Neuronal stem cell (in vitro differentiated cells): ENCODE measurements at regions not wholly inside any gene's neighbourhood (a gene's known extent, or its start where the extent isn't known, plus 50 kb on each side); places are given as distances from the start of the nearest gene placed in this dataset.

Source experiments
- DNase-seq: peaks from one replicate; pipeline ENCODE4 v3.0.0-alpha.2; 2013; ENCODE audit warnings: low spot score
- H2AFZ ChIP-seq: one replicate; pipeline ENCODE4 v1.6.1; 2013; ENCODE audit warnings: mild to moderate bottlenecking, low read length, inconsistent platforms
- H2AK5ac ChIP-seq: 2 replicates; pipeline ENCODE4 v1.6.1; 2013; ENCODE audit warnings: low read depth, mild to moderate bottlenecking, inconsistent platforms, low read length, moderate library complexity, mixed read lengths
- H2BK120ac ChIP-seq: 2 replicates; pipeline ENCODE4 v1.6.1; 2013; ENCODE audit warnings: low read depth, mild to moderate bottlenecking, inconsistent platforms, low read length, moderate library complexity, mixed read lengths
- H2BK12ac ChIP-seq: one replicate; pipeline ENCODE4 v1.6.1; 2013; ENCODE audit warnings: low read length, inconsistent platforms
- H2BK15ac ChIP-seq: 2 replicates; pipeline ENCODE4 v1.6.1; 2013; ENCODE audit warnings: mild to moderate bottlenecking, low read length, inconsistent platforms, mixed read lengths
- H2BK5ac ChIP-seq: one replicate; pipeline ENCODE4 v1.6.1; 2013; ENCODE audit warnings: inconsistent platforms, mild to moderate bottlenecking, low read length, moderate library complexity
- H3K14ac ChIP-seq: one replicate; pipeline ENCODE4 v1.6.1; 2013; ENCODE audit warnings: low read length, inconsistent platforms
- H3K18ac ChIP-seq: 2 replicates; pipeline ENCODE4 v1.6.1; 2013; ENCODE audit warnings: low read length, inconsistent platforms
- H3K23ac ChIP-seq: 2 replicates; pipeline ENCODE4 v1.6.1; 2013; ENCODE audit warnings: low read depth, mild to moderate bottlenecking, mixed read lengths, low read length, inconsistent platforms; ENCODE audit not compliant: poor library complexity
- H3K27ac ChIP-seq: replicated peaks from 3 replicates; pipeline ENCODE4 v1.5.1; 2013; ENCODE audit warnings: low read length, inconsistent platforms
- H3K27me3 ChIP-seq, 3 experiments: 2 replicates each; pipeline ENCODE4 v1.6.1; 2013; ENCODE audit warnings: low read length in 3 of 3, mild to moderate bottlenecking in 2 of 3, inconsistent platforms in 1 of 3, low read depth in 1 of 3, mixed read lengths in 1 of 3, moderate library complexity in 1 of 3; ENCODE audit not compliant: control insufficient read depth in 3 of 3, insufficient read depth in 3 of 3
- H3K36me3 ChIP-seq, 2 donors: replicated peaks in 1 of 2; 2 replicates each; pipeline ENCODE4 v1.6.1; 2013; ENCODE audit warnings: low read length in 2 of 2; ENCODE audit not compliant: control insufficient read depth in 2 of 2, insufficient read depth in 2 of 2
- H3K4ac ChIP-seq: 2 replicates; pipeline ENCODE4 v1.6.1; 2013; ENCODE audit warnings: inconsistent platforms, mild to moderate bottlenecking, low read length, moderate library complexity
- H3K4me1 ChIP-seq, 2 donors: 1 replicate in 1 of 2; 2 replicates in 1 of 2; pipeline ENCODE4 v1.6.1; 2013; ENCODE audit warnings: low read length in 2 of 2, low read depth in 1 of 2; ENCODE audit not compliant: control insufficient read depth in 2 of 2, insufficient read depth in 1 of 2
- H3K4me2 ChIP-seq: one replicate; pipeline ENCODE4 v1.6.1; 2013; ENCODE audit warnings: mild to moderate bottlenecking, low read length, inconsistent platforms; ENCODE audit not compliant: insufficient read depth, poor library complexity, severe bottlenecking
- H3K4me3 ChIP-seq, 2 donors: 2 replicates each; pipeline ENCODE4 v1.5.1; 2013; ENCODE audit warnings: low read length in 2 of 2, mild to moderate bottlenecking in 2 of 2, inconsistent platforms in 1 of 2, moderate library complexity in 1 of 2
- H3K79me1 ChIP-seq: one replicate; pipeline ENCODE4 v1.6.1; 2013; ENCODE audit warnings: low read depth, mild to moderate bottlenecking, inconsistent platforms, low read length, moderate library complexity
- H3K9ac ChIP-seq: one replicate; pipeline ENCODE4 v1.6.1; 2013; ENCODE audit warnings: mild to moderate bottlenecking, low read depth, low read length, inconsistent platforms; ENCODE audit not compliant: poor library complexity
- H3K9me3 ChIP-seq, 2 donors: replicated peaks in 1 of 2; 2 replicates each; pipeline versions ENCODE3 to v1.6.1; 2013; ENCODE audit warnings: low read length in 2 of 2, mild to moderate bottlenecking in 2 of 2, inconsistent platforms in 1 of 2, low read depth in 1 of 2, mixed read lengths in 1 of 2, moderate library complexity in 1 of 2; ENCODE audit not compliant: control insufficient read depth in 2 of 2, insufficient read depth in 1 of 2
- H4K8ac ChIP-seq: one replicate; pipeline ENCODE4 v1.6.1; 2013; ENCODE audit warnings: low read depth, mild to moderate bottlenecking, inconsistent platforms, low read length, moderate library complexity
- H4K91ac ChIP-seq: one replicate; pipeline ENCODE4 v1.6.1; 2013; ENCODE audit warnings: low read length, low read depth, mild to moderate bottlenecking, inconsistent platforms; ENCODE audit not compliant: poor library complexity
- WGBS, 2 donors: extraction: QIAGEN DNeasy Blood & Tissue Kit; methylation state at CpG; one replicate each; pipeline ENCODE4 v1.1.7; 2013; ENCODE audit warnings: missing lambda C conversion rate in 2 of 2, mixed read lengths in 1 of 2; ENCODE audit not compliant: insufficient read length in 2 of 2, insufficient replicate concordance in 1 of 2; ENCODE audit errors: extremely low coverage in 2 of 2; 5-methylcytosine and 5-hydroxymethylcytosine counted together

DNA sequence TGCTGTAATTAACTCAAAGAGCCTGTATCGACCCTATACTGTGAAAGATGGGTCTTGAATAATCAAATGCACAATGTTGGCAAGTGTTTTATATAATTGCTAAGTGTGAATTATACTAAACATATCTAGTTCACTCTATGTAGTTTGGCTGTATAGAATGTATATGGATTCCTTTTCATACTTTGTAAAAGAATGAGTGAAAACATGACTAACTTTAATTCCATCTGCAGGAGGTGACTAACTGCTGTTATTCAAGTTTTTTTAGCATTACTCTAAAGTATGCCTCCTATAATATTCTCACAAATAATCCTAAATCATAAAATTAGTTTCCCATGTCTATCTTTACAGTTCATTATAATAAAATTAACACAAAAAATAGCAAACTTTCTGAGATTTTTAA is 394.0 kb upstream of the MON1B start:
- Histone ChIP-seq H3K27ac (no peak overlapping the region), H2AFZ (no peak overlapping the region), H3K9ac (no peak overlapping the region), H2BK5ac (no peak overlapping the region), H3K36me3 (no peaks in the 10 kb centered on the region), H3K27me3 (no peaks in the 10 kb centered on the region), H3K4me2 (no peak overlapping the region), H2BK15ac (no peak overlapping the region), H2BK12ac (no peak overlapping the region), H3K9me3 (no peaks in the 10 kb centered on the region), H3K4me1 (peaks cover 0 to 2% of the 10 kb centered on the region in 2 donors), H3K4ac (no peak overlapping the region), H4K91ac (no peak overlapping the region), H3K4me3 (no peak overlapping the region), H4K8ac (no peak overlapping the region), H2BK120ac (no peak overlapping the region), H3K18ac (no peak overlapping the region), H2AK5ac (no peak overlapping the region), H3K79me1 (no peaks in the 10 kb centered on the region), H3K23ac (no peak overlapping the region), H3K14ac (no peak overlapping the region)
- DNase-seq: no peak
- WGBS, 2 donors: no CpG with 5 or more reads among the region's 1 CpG

GRCh38 chr16:76797457-76797856 is 393.5 kb upstream of the MON1B start:
- H3K4ac ChIP-seq: no peak overlapping the region
- no peak overlapping the region for H2BK5ac ChIP-seq
- WGBS, 2 donors: no CpG with 5 or more reads among the region's 4 CpGs

GRCh38 chr16:76800196-76800595 is 390.8 kb upstream of the MON1B start:
- Histone ChIP-seq H2BK5ac (no peak overlapping the region), H3K79me1 (no peaks in the 10 kb centered on the region), H3K4ac (no peak overlapping the region), H3K4me3 (no peak overlapping the region), H3K18ac (no peak overlapping the region), H3K23ac (no peak overlapping the region), H2AK5ac (no peak overlapping the region), H3K27ac (no peak overlapping the region), H3K14ac (no peak overlapping the region), H4K91ac (no peak overlapping the region), H3K4me1 (peaks cover 0 to 2% of the 10 kb centered on the region in 2 donors), H4K8ac (no peak overlapping the region), H2BK120ac (no peak overlapping the region), H3K27me3 (no peaks in the 10 kb centered on the region), H2BK12ac (no peak overlapping the region), H3K9me3 (no peaks in the 10 kb centered on the region), H3K36me3 (no peaks in the 10 kb centered on the region), H3K4me2 (no peak overlapping the region), H2AFZ (no peak overlapping the region), H2BK15ac (no peak overlapping the region), H3K9ac (no peak overlapping the region)
- no peak for DNase-seq
- no CpG with 5 or more reads among the region's 6 CpGs for WGBS, 2 donors

More at GRCh38 chr16:76797457-76797856, 393.5 kb upstream of the MON1B start:
- no peak overlapping the region for H3K14ac ChIP-seq
- no peak overlapping the region for H2BK12ac ChIP-seq
- H3K27ac ChIP-seq: no peak overlapping the region
- no peak overlapping the region for H2AFZ ChIP-seq
- peaks cover 0 to 2% of the 10 kb centered on the region in 2 donors for H3K4me1 ChIP-seq
- H3K27me3 ChIP-seq: no peaks in the 10 kb centered on the region
- no peak overlapping the region for H3K9ac ChIP-seq
- H3K23ac ChIP-seq: no peak overlapping the region
- no peaks in the 10 kb centered on the region for H3K9me3 ChIP-seq
- no peak overlapping the region for H3K4me3 ChIP-seq
- no peak overlapping the region for H2BK120ac ChIP-seq
- no peak overlapping the region for H2AK5ac ChIP-seq
- no peaks in the 10 kb centered on the region for H3K79me1 ChIP-seq
- no peak overlapping the region for H3K18ac ChIP-seq
- no peaks in the 10 kb centered on the region for H3K36me3 ChIP-seq
- no peak overlapping the region for H4K91ac ChIP-seq
- H3K4me2 ChIP-seq: no peak overlapping the region
- H2BK15ac ChIP-seq: no peak overlapping the region
- H4K8ac ChIP-seq: no peak overlapping the region
- DNase-seq: no peak

DNA sequence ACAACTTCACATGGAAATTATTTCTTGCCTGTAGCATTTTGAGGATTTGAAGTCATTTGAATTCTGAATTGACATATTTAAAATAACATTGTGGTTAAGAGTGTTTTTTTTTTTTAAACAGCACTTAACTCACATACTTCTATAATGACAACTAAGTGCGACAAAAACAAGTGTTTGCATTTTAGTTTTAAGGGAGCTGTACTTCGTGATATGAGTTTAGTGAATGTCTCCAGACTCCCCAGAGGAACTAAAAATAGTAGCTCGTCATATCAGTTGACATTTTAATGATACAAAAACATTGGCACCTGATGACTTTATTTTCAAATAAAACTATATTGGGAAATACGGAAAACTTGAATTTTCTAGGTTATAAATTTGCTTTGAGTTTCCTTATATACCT is 389.6 kb upstream of the MON1B start:
- no peak for DNase-seq
- H3K4ac ChIP-seq: no peak overlapping the region
- H3K23ac ChIP-seq: no peak overlapping the region
- H3K9me3 ChIP-seq: no peaks in the 10 kb centered on the region
- H3K79me1 ChIP-seq: no peaks in the 10 kb centered on the region
- no peak overlapping the region for H4K91ac ChIP-seq
- no peak overlapping the region for H2BK15ac ChIP-seq
- H2BK120ac ChIP-seq: no peak overlapping the region
- H2BK5ac ChIP-seq: no peak overlapping the region
- no peaks in the 10 kb centered on the region for H3K36me3 ChIP-seq
- no peak overlapping the region for H3K9ac ChIP-seq
- H3K18ac ChIP-seq: no peak overlapping the region
- H4K8ac ChIP-seq: no peak overlapping the region
- no peak overlapping the region for H3K27ac ChIP-seq
- no peak overlapping the region for H3K4me3 ChIP-seq
- no peak overlapping the region for H2AK5ac ChIP-seq
- no peak overlapping the region for H2BK12ac ChIP-seq
- H3K14ac ChIP-seq: no peak overlapping the region
- no CpG with 5 or more reads among the region's 4 CpGs for WGBS, 2 donors
- H3K27me3 ChIP-seq: no peaks in the 10 kb centered on the region
- no peak overlapping the region for H3K4me2 ChIP-seq
- no peak overlapping the region for H2AFZ ChIP-seq
- H3K4me1 ChIP-seq: no peaks in the 10 kb centered on the region
